AG04449 (cell line): ENCODE measurements at regions not wholly inside any gene's neighbourhood (a gene's known extent, or its start where the extent isn't known, plus 50 kb on each side); places are given as distances from the start of the nearest gene placed in this dataset.

Experiments
- CTCF ChIA-PET: fragments of 350-600 bp; formaldehyde crosslinking; extraction: SDS; loops from one replicate; lab custom pipeline; 2021; ENCODE audit warnings: antibody characterized with exemption; lab: Yijun Ruan, JAX
- POLR2A ChIA-PET: fragments of 400-600, 350-600 bp; formaldehyde crosslinking; extraction: SDS; loops from one replicate; lab custom pipeline; 2020; ENCODE audit warnings: antibody characterized with exemption, inconsistent platforms; lab: Yijun Ruan, JAX
- DNase-seq: peaks from one replicate; pipeline ENCODE4 v3.0.0-alpha.2; 2010; ENCODE audit warnings: low read depth, low spot score
- H3K4me3 ChIP-seq: 2 replicates; pipeline ENCODE4 v1.5.1; 2011; ENCODE audit warnings: low read depth, mild to moderate bottlenecking, control low read depth, low read length
- TF ChIP-seq, protein P1 (sequence below): IDR thresholded peaks from one replicate; pipeline ENCODE4 v1.5.1; 2011; ENCODE audit warnings: mild to moderate bottlenecking, moderate library complexity, low read length, control low read depth, inconsistent platforms; ENCODE audit not compliant: insufficient read depth; ENCODE audit errors: missing control alignments

DNA sequence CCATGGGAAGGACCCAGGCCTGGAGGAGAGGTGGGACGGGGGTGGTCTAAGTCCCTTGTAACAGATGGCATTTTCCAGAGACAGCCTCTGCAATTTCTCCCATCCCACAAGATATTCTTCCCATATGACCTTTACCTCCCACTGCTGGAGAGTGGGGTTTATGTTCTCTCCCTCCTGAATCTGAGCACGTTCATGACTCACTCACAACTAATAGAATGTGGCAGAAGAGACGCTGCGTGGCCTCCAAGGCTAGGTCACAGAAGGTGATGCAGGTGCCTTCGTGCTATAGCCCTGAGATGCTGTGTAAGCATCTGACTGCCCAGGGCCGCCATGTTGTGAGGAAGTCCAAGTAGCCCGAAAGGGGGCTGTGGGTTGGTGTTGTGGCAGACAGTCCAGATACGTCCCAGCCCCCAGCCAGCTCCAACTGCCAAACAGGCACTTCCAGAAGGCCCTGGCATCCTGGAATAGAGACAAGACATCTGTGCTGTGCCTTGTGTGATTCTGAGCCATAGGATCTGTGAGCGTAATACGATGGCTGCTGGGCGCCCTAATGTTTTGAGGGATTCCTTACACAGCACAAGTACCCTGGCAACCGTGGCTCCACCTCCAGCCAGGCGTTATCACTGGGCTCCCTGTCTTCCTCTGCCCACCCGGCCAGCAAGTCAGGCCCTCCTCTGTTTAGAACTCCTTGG lies 56.1 kb upstream of the NCOR2 start:
- ChIA-PET POLR2A (no interaction called here), CTCF (interaction anchor here (1.5 kb wide), 1 partner anchor 18 kb away, joined by 4 read pairs; no protein-coding TSS in a partner anchor)
- TF ChIP-seq, protein P1, sequence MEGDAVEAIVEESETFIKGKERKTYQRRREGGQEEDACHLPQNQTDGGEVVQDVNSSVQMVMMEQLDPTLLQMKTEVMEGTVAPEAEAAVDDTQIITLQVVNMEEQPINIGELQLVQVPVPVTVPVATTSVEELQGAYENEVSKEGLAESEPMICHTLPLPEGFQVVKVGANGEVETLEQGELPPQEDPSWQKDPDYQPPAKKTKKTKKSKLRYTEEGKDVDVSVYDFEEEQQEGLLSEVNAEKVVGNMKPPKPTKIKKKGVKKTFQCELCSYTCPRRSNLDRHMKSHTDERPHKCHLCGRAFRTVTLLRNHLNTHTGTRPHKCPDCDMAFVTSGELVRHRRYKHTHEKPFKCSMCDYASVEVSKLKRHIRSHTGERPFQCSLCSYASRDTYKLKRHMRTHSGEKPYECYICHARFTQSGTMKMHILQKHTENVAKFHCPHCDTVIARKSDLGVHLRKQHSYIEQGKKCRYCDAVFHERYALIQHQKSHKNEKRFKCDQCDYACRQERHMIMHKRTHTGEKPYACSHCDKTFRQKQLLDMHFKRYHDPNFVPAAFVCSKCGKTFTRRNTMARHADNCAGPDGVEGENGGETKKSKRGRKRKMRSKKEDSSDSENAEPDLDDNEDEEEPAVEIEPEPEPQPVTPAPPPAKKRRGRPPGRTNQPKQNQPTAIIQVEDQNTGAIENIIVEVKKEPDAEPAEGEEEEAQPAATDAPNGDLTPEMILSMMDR = no peak
- no peak for DNase-seq
- no peak overlapping the region for H3K4me3 ChIP-seq

DNA sequence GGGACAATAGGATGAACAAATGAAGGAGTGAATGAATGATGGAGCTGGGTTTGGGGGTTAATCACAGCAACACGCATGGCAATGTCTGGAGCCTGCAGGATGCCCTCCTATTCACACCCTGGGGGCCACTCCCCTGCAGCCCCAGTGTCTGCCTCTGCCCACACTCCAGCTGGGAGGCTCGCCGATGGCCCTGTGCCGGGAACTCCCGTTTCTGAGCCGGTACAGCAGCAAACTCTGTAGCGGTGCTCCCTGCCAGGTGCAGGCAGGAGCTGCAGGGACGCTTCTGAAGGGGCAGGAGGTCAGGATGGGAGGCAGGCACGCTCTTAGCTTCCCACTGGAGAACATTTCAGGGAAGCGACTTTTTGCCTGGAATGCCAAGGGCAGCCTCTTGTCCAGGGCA lies 55.4 kb upstream of the NCOR2 start:
- TF ChIP-seq, protein P1 = no peak
- no peak overlapping the region for H3K4me3 ChIP-seq
- POLR2A ChIA-PET = no interaction called here
- CTCF ChIA-PET = interaction anchor here (0.8 to 1.5 kb wide), 2 partner anchors 14 to 18 kb away, joined by 3 to 4 read pairs; no protein-coding TSS in a partner anchor
- DNase-seq = no peak

DNA sequence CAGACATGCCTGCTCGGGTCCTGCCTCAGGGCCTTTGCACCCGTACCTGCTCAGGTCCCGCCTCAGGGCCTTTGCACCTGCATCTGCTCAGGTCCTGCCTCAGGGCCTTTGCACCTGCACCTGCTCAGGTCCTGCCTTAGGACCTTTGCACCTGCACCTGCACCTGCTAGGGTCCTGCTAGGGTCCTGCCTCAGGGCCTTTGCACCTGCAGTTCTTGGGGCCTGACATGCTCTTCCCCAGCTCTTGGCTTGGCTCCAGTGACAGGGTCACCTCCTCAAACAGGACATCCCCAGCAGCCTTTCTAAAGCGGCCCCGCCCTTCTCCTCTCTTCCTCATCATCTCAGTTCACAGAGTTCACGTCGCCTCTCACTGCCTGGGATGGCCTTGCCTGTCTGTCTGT lies 54.9 kb upstream of the NCOR2 start:
- no peak overlapping the region for H3K4me3 ChIP-seq
- no peak for DNase-seq
- ChIA-PET POLR2A (no interaction called here), CTCF (interaction anchor here (0.8 to 1.5 kb wide), 2 partner anchors 14 to 19 kb away, joined by 3 to 4 read pairs; no protein-coding TSS in a partner anchor)
- TF ChIP-seq, protein P1 = no peak

DNA sequence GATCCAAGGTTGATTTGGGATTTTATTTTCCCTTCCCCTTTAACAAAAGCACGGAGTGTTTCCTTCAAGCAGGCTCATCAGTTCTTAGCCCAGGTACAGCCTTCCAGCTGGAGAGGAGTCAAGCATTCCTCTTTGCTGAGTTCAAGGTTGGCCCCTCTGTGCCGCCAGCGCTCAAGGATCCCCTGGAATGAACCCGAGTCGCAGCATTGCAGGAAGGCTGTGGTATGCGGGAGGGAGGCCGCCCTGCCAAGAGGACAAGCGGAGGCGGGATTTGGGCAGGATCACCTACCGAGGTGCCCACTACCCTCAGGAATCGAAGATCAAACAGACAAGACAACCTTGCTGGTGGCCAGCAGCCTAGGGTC lies 53.9 kb upstream of the NCOR2 start:
- ChIA-PET CTCF (no interaction called here), POLR2A (no interaction called here)
- no peak for DNase-seq
- no peak overlapping the region for H3K4me3 ChIP-seq
- TF ChIP-seq, protein P1 = no peak

DNA sequence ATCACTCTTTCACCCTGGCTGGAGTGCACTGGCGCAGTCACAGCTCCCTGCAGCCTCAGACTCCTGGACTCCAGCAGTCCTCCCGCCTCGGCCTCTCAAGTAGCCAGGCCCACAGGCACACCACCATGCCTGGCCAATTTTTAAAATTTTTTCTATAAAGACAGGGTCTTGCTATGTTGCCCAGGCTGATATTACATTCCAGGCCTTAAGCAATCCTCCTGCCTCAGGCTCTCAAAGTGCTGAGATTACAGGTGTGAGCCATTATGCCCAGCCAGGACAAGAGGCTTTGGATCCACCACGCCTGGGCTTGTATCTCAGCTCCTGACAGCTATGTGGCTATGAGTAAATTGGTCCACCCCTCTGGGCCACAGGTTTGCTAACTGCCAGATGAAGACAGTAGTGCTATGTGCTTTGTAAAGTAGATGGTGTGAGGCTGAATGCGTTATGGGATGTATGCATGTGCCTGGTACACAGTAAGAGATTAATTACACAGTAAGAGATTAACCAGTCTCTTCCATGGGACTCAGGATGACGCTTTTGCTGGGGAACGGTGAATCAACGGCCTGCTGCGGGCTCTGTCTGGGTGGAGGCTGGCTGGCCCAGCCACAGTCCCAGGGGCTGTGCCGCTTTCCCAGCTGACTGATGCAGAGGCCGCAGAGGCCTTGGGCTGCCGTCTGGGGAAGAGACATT lies 53.3 kb upstream of the NCOR2 start:
- no peak for DNase-seq
- no peak overlapping the region for H3K4me3 ChIP-seq
- ChIA-PET CTCF (no interaction called here), POLR2A (no interaction called here)
- TF ChIP-seq, protein P1 = no peak

DNA sequence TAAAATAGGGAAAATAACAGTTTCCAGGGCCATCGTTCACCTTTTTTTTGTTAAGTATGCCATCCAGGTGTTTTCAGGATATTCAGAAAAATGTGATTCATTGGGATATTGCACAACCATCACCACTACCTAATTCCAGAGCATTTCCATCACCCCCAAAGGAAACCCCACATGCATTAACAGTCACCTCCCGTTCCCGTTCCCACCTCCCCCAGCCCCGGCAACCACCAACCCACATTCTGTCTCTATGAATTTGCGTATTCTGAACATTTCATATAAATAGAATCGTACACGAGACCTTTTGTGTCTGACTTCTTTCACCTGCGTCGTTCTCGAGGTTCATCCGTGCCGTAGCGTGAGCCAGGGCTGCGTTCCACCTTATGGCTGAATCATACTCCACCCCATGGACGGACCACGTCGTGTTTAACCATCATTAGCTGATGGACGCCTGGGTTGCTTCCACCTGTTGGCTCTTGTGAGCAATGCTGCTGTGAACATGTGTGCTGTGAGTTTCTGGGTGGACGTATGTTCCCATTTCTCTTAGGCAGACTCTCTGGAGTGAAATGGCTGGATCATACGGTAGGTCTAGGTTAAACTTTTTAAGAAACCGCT lies 51.0 kb upstream of the NCOR2 start:
- POLR2A ChIA-PET = no interaction called here

More for the DNA sequence above, 51.0 kb upstream of the NCOR2 start:
- TF ChIP-seq, protein P1 = no peak
- CTCF ChIA-PET = no interaction called here
- no peak for DNase-seq
- H3K4me3 ChIP-seq = no peak overlapping the region
